Lung microvascular endothelial cell (primary cell): ENCODE measurements at regions not wholly inside any gene's neighbourhood (a gene's known extent, or its start where the extent isn't known, plus 50 kb on each side); places are given as distances from the start of the nearest gene placed in this dataset.

Experiments used
- DNase-seq, 2 donors: peaks; one replicate each; pipeline versions ENCODE4 v3.0.0 to v3.0.0-alpha.2; 2010; ENCODE audit warnings: low read depth in 2 of 2

DNA sequence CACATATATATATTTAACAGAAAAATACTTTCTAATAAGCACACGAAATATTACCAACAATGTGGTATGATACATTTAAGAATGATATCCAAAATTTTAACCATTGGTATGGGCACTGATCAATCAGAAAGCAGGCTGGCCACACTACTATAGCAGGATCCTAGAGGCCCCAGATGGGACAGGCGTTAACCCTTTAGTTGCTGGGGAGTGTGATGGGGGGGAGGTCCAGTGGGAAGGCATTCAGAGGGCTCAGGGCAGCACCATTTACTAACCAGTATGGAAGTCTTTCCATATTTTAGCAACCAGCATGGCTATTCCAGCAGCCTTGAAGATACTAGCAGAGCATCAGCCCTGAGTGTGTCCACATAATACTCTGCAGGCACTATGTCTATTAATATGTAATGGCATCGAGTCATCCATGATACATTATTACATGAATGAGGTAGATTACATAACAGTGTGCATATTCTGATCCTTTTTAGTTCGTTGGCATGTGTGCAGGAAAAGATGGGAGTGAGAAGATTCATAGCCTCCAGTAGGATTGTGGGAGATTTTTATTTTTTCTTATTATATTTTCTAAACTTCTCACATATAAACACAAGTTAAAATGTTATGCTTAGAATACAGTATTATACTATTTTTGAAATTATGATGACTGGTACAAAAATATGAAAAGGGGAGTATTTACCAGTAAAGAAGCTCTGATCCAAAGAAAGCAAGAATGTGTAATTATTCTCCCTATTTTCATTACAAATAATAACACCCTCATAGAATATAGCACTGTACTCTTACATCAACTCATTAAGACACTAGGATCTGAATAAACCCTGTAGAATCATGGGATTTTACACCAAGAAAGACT, 78.9 kb downstream of the FAM217A start:
- DNase-seq, result no peak

DNA sequence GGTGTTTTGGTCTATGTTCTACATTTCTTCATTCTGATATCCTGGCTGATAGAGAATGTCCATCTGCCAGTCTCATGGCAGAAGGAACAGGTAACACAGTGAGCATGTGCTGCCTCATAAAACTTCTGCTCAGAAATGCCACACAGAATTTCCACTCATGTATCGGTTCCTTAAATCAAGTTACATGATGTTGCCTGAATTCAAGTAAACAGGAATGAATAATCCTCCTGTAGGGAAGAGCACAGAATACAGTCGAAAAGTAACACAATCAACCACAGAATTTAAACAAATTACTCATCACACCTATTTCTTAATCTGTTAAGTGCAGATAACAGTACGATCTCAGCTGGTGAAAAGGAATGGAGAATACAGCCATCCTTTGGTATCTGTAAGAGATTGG, 74.7 kb downstream of the FAM217A start:
- DNase-seq, result no peak

DNA sequence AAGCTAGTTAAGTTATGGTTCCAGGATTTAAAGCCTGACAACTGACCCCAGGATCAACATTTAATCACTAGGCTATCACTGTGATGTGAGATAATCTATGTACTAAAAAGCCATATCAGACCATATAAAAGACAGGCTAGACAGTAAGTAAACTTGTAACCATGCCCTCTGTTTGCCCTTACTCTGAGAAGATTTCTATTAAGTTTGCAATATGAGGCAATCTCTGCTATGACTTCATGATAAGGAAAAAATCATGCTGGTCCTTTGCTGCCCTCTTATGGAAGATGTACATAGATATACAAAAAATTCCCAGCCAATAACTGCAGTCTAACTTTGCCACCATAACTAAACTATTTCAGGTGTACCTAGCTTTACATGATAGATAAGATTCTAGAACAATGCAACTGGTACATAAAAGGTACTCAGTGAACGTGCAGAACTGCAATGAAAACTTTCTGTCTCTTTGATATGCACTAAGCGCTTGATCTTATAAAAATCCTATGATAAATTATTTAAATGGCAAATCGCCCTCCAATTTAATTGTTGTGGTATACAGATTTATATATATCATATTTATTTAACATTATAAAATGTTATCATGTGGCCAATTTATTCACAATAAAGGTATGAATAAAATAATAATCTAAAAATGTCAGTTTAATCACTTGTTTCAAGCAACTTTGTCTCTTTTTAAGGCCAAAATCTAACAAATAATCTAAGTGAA, 70.5 kb downstream of the FAM217A start:
- peak; percentile 80 to 83 for DNase-seq

DNA sequence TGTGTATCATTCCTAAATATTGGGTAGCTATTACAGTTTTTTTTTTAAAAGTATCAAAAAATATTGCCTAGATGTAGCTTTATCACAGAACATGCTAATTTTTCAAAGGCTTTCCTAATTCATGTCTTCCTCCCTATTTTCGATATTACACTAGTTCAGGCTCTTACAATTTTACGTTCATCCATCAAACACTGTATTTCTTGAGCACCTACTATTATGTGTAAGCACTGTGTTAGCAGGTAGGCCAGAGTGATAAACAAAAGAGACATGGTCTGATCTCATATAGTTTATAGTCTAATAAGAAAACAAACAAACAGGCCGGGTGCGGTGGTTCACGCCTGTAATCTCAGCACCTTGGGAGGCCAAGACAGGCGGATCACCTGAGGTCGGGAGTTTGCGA, 69.5 kb downstream of the FAM217A start:
- no peak for DNase-seq

DNA sequence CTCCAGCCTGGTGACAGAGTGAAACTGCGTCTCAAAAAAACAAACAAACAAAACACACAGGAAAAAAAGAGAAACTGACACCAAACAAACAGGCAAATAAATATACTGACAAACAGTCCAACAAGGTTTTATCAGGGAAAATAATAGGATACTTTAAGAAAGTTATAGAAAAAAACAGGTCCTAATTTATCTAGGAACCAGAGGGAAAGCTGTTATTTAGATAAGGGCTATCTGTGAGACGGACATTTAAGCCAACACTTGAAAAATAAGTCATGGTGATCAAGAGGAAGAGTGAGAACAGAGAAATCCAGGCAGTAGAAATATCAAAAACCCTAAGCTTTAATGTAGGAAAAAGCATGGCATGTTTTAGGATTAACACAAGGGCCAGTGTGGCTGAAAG, 68.9 kb downstream of the FAM217A start:
- DNase-seq, result no peak

DNA sequence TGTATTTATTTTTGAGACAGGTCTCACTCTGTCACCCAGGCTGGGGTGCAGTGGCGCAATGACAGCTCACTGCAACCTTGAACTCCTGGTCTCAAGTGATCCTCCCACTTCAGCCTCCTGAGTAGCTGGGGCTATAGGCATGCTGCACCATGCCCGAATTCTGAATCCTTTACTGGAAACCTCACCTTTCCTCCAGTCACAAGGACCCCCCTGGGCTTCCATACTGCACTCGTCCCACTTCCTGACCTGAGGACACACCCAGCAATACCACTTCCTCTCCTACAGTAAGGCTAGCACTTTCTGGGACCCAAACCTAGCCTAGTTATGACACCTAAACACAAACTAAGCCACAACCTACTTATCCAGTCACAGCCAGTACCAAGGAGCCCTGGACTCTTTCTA, 68.2 kb downstream of the FAM217A start:
- no peak for DNase-seq

DNA sequence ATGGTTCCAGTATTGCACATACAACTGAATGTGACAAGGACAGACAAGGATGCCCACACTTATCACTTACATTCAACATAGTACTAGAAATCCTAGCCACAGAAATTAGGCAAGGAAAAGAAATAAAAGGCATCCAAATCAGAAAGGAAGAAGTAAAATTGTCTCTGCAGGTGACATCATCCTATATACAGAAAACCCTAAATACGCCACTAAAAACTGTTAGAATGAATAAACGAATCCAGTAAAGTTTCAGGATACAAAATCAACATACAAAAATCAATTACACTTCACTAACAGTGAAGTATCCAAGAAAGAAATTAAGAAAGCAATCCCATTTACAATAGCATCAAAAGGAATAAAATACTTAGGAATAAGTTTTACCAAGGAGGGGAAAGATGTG, 66.1 kb downstream of the FAM217A start:
- no peak for DNase-seq

DNA sequence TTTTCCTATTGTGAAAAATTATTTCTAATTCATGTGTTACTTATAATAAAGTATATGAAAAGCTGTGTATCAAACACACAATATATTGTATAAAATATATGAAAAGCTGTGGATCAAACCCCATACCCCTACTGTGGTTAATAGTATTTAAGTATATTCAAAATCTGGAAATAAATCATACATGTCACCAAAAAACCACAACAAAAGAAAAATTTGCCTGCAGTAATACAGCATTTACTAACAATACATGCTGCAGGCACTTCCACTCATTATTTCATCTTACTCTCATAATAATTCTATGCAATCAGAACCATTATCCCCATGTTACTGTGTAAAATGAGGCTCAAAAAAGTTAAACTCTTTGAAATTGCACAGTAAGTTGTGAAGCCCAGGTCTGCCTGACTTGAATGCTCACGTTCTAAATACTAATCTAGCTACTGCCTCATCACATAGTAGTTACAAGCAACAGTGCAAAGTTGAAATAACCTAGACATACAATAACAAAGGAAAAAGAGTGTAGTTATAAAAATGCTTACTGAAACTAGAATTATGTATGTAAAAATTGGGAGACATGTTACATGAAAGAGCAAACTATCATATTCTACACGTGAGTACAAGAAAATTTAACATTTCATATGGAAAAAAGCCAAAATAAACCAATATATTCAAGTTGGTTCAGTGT, 61.7 kb downstream of the FAM217A start:
- DNase-seq, result peak in 1 of 2 donors; percentile 15

DNA sequence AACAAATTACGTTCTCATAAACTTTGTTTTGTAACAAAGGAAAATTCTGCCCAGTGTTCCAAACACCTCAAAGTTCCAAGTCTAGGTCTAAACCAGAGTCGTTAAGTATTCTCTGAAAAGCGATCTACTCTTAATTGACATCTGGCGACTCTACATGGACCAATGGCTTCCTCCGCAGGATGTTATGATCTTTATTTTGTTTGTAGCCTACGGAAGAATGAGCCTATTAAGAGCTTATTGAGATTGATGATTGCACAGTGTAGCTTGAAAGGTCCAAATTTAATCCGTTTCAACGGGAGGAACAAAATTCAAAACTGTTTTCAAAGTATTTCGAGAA, 61.1 kb downstream of the FAM217A start:
- DNase-seq, result peak; percentile 41 to 68

DNA sequence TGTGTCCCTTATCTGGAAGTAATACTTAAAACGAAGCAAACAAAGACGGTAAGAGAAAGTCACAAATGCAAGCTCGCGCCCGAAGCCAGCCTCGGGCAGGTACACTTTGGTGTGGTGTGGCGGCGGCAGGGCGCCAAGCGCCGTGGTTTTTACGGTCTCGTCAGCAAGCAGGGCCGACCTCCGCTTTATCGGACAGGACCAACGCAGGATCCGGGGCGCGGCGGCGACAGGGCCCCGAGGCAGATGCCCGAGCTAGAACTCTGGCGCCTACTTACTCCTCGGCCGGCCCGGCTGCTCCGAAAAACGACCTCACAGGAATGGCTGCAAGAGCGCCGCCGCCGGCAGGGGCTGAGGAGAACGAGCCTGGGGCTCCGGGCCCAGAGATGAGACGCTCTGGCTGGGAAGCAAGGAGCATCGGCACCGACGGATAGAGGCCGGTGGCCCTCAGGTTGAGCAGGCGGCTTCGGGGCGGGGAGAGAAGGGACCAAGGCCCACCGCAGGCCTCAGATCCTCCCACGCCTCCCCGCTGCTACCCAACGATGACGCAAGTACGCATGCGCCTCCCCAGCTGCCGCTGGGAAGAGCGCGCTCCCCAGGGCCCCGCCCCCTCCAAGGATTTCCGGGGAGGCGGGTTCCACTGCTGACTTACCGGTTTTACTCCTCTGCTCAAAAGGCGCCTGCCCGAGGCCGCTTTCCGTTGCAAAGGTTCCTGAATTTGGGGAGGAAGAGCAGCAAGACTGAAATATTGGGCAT, 60.6 kb downstream of the FAM217A start:
- peak; percentile 93 to 95 for DNase-seq
